A549 (cell line): ENCODE measurements at regions not wholly inside any gene's neighbourhood (a gene's known extent, or its start where the extent isn't known, plus 50 kb on each side); places are given as distances from the start of the nearest gene placed in this dataset.

Experiments used
- ATAC-seq, 2 experiments: fragments of 200-7000 bp in 1 of 2; fragments of >200 bp in 1 of 2; cut with Nextera tagmentation in 1 of 2; cut with Tn5 transposase in 1 of 2; 3 replicates each; pipeline versions ENCODE4 v1.8.0 to v1.9.1; 2018 to 2020; ENCODE audit warnings: mild to moderate bottlenecking in 1 of 2, moderate library complexity in 1 of 2
- CTCF ChIA-PET: fragments of 300-600 bp; sonication (Branson Sonifier 250); formaldehyde crosslinking; extraction: SDS; loops from one replicate; lab custom pipeline; 2021; ENCODE audit warnings: antibody characterized with exemption, inconsistent platforms; lab: Yijun Ruan, JAX
- POLR2A ChIA-PET: fragments of 350-600 bp; formaldehyde crosslinking; extraction: SDS; loops from one replicate; lab custom pipeline; 2021; ENCODE audit warnings: antibody characterized with exemption, inconsistent platforms; lab: Yijun Ruan, JAX
- DNase-seq, 2 experiments: peaks; one replicate each; pipeline versions ENCODE4 v3.0.0 to v3.0.0-alpha.2; 2011 to 2016; ENCODE audit warnings: low read depth in 1 of 2, low spot score in 1 of 2
- FAIRE-seq: peaks from 2 replicates; lab custom pipeline; 2011; peaks lifted over from hg19 to GRCh38; lab: Jason Lieb, UNC
- H3K27ac ChIP-seq, 2 experiments: fragments of >200 bp; sonication (Bioruptor Twin); formaldehyde crosslinking; 3 replicates each; pipeline ENCODE4 v1.5.1; 2016 to 2017
- H3K4me1 ChIP-seq: fragments of >200 bp; sonication (Bioruptor Twin); formaldehyde crosslinking; 3 replicates; pipeline ENCODE4 v1.6.1; 2016
- H3K4me2 ChIP-seq: fragments of >200 bp; sonication (Bioruptor Twin); formaldehyde crosslinking; 3 replicates; pipeline ENCODE4 v1.6.1; 2016
- H3K4me3 ChIP-seq: fragments of >200 bp; sonication (Bioruptor Twin); formaldehyde crosslinking; 3 replicates; pipeline ENCODE4 v1.5.1; 2016
- H3K9me3 ChIP-seq: fragments of >200 bp; sonication (Bioruptor Twin); formaldehyde crosslinking; 3 replicates; pipeline ENCODE4 v1.6.1; 2016
- CBX8 ChIP-seq: fragments of 200-600 bp; sonication (generic); IDR thresholded peaks from 2 replicates; pipeline ENCODE4 v1.6.1; 2016
- CEBPB ChIP-seq, 2 experiments: fragments of >200 bp in 1 of 2; sonication (Bioruptor Twin) in 1 of 2; formaldehyde crosslinking in 1 of 2; IDR thresholded peaks; 2 replicates each; pipeline ENCODE4 v1.6.1; 2012 to 2016
- CHD2 ChIP-seq: fragments of 150-350 bp; IDR thresholded peaks from 2 replicates; pipeline ENCODE4 v1.6.1; 2014; ENCODE audit warnings: low read length; ENCODE audit not compliant: partially characterized antibody
- CHD4 ChIP-seq: fragments of 200-600 bp; sonication (generic); IDR thresholded peaks from 2 replicates; pipeline ENCODE4 v1.6.1; 2016; ENCODE audit warnings: antibody characterized with exemption, mild to moderate bottlenecking, borderline replicate concordance
- EHF ChIP-seq: fragments of 250-450 bp; sonication (Bioruptor Pico); IDR thresholded peaks from 2 replicates; pipeline ENCODE4 v1.5.0; 2020; ENCODE audit warnings: mild to moderate bottlenecking
- EHMT2 ChIP-seq: fragments of 200-600 bp; sonication (generic); IDR thresholded peaks from 2 replicates; pipeline ENCODE4 v1.6.1; 2016; ENCODE audit warnings: antibody characterized with exemption, low read depth, mild to moderate bottlenecking, moderate library complexity
- HES2 ChIP-seq: fragments of >200 bp; sonication (Bioruptor Twin); formaldehyde crosslinking; IDR thresholded peaks from 2 replicates; pipeline ENCODE4 v1.6.1; 2016
- HMGXB4 ChIP-seq: fragments of 250-450 bp; sonication (Bioruptor Pico); IDR thresholded peaks from 2 replicates; pipeline ENCODE4 v1.5.0; 2021; ENCODE audit warnings: mild to moderate bottlenecking, moderate library complexity, borderline replicate concordance
- HOXB5 ChIP-seq: fragments of 250-450 bp; sonication (Bioruptor Pico); IDR thresholded peaks from 2 replicates; pipeline ENCODE4 v1.5.0; 2020; ENCODE audit warnings: mild to moderate bottlenecking, moderate library complexity
- JUN ChIP-seq, 2 experiments: fragments of >200 bp; sonication (Bioruptor Twin); formaldehyde crosslinking; IDR thresholded peaks; 2 replicates in 1 of 2; 3 replicates in 1 of 2; pipeline ENCODE4 v1.6.1; 2016 to 2017
- JUNB ChIP-seq: fragments of >200 bp; sonication (Bioruptor Twin); formaldehyde crosslinking; IDR thresholded peaks from 2 replicates; pipeline ENCODE4 v1.6.1; 2016
- KDM5A ChIP-seq: fragments of 200-600 bp; sonication (generic); IDR thresholded peaks from 2 replicates; pipeline ENCODE4 v1.6.1; 2016; ENCODE audit warnings: antibody characterized with exemption, mild to moderate bottlenecking
- MAFK ChIP-seq: fragments of 450-650 bp; IDR thresholded peaks from 2 replicates; pipeline ENCODE4 v1.6.1; 2014; ENCODE audit not compliant: partially characterized antibody
- MAZ ChIP-seq: fragments of 150-350 bp; IDR thresholded peaks from 2 replicates; pipeline ENCODE4 v1.6.1; 2014; ENCODE audit warnings: antibody characterized with exemption, low read depth, low read length, borderline replicate concordance
- NPAS2 ChIP-seq: fragments of 250-450 bp; sonication (Bioruptor Pico); IDR thresholded peaks from 2 replicates; pipeline ENCODE4 v1.8.0; 2022; ENCODE audit warnings: mild to moderate bottlenecking, moderate library complexity, borderline replicate concordance
- PHF8 ChIP-seq: fragments of 200-600 bp; sonication (generic); IDR thresholded peaks from 2 replicates; pipeline ENCODE4 v1.6.1; 2016; ENCODE audit warnings: low read depth, mild to moderate bottlenecking, antibody characterized with exemption, moderate library complexity, borderline replicate concordance
- POLR2A ChIP-seq: IDR thresholded peaks from 2 replicates; pipeline ENCODE4 v1.6.1; 2012; ENCODE audit warnings: mild to moderate bottlenecking, low read length
- POLR2AphosphoS2 ChIP-seq: conservative IDR thresholded peaks from 2 replicates; pipeline ENCODE4 v1.6.1; 2012; ENCODE audit warnings: low read length, improper control_type of control experiment, inconsistent platforms
- RCOR1 ChIP-seq: fragments of 150-350 bp; IDR thresholded peaks from 2 replicates; pipeline ENCODE4 v1.6.1; 2014; ENCODE audit warnings: antibody characterized with exemption, low read length, low read depth
- RFX5 ChIP-seq: fragments of 450-650 bp; IDR thresholded peaks from 2 replicates; pipeline ENCODE4 v1.7.1; 2014; ENCODE audit warnings: antibody characterized with exemption, mild to moderate bottlenecking, moderate library complexity
- RNF2 ChIP-seq: fragments of 200-600 bp; sonication (generic); IDR thresholded peaks from 2 replicates; pipeline ENCODE4 v1.6.1; 2016; ENCODE audit warnings: low read depth, mild to moderate bottlenecking, antibody characterized with exemption, moderate library complexity, borderline replicate concordance
- SMC3 ChIP-seq: fragments of >200 bp; sonication (Bioruptor Twin); formaldehyde crosslinking; IDR thresholded peaks from 3 replicates; pipeline ENCODE4 v1.6.1; 2018; ENCODE audit warnings: inconsistent platforms
- SREBF2 ChIP-seq: fragments of 450-650 bp; IDR thresholded peaks from 2 replicates; pipeline ENCODE4 v1.6.1; 2014; ENCODE audit warnings: mild to moderate bottlenecking, moderate library complexity
- TFCP2L1 ChIP-seq: fragments of 250-450 bp; sonication (Bioruptor Pico); IDR thresholded peaks from 2 replicates; pipeline ENCODE4 v1.5.0; 2021; ENCODE audit warnings: mild to moderate bottlenecking
- TP53 ChIP-seq: fragments of 250-450 bp; sonication (Bioruptor Pico); IDR thresholded peaks from 2 replicates; pipeline ENCODE4 v1.5.0; 2021; ENCODE audit warnings: mild to moderate bottlenecking, moderate library complexity
- USF2 ChIP-seq: fragments of 450-650 bp; IDR thresholded peaks from 2 replicates; pipeline ENCODE4 v1.6.1; 2014; ENCODE audit warnings: antibody characterized with exemption
- ZC3H11A ChIP-seq: fragments of 450-650 bp; IDR thresholded peaks from 2 replicates; pipeline ENCODE4 v1.6.1; 2014; ENCODE audit warnings: antibody characterized with exemption, mild to moderate bottlenecking
- ZNF302 ChIP-seq: fragments of 250-450 bp; sonication (Bioruptor Pico); IDR thresholded peaks from 2 replicates; pipeline ENCODE4 v1.9.0; 2021; ENCODE audit warnings: inconsistent platforms, mild to moderate bottlenecking, moderate library complexity
- WGBS: methylation state at CpG from one replicate; pipeline ENCODE4 v1.1.6; 2017; ENCODE audit errors: missing lambda C conversion rate; 5-methylcytosine and 5-hydroxymethylcytosine counted together

GRCh38 chr11:114909866-114910265, 231.5 kb downstream of the NXPE2 start:
- CTCF ChIA-PET: no interaction called here
- Histone ChIP-seq H3K9me3 (no peaks in the 10 kb centered on the region), H3K4me1 (no peaks in the 10 kb centered on the region), H3K4me3 (no peak overlapping the region), H3K27ac (no peak overlapping the region), H3K4me2 (no peak overlapping the region)
- DNase-seq (no peak), ATAC-seq (no peak), FAIRE-seq (no peak)
- POLR2A ChIA-PET: no interaction called here
- WGBS: 0% methylated on average over 2 of the region's 3 CpGs
- no peak for TF ChIP-seq ZC3H11A
- TF ChIP-seq RNF2: no peak
- TF ChIP-seq PHF8: no peak
- TF ChIP-seq HES2: no peak
- TF ChIP-seq CEBPB (IDR thresholded peaks at IDR 0.05): no peak
- TF ChIP-seq JUN (IDR thresholded peaks at IDR 0.05): no peak
- no peak for TF ChIP-seq TP53 (CRISPR knock-in tag)
- TF ChIP-seq HOXB5 (CRISPR knock-in tag): no peak
- no peak for TF ChIP-seq HMGXB4 (CRISPR knock-in tag)
- no peak for TF ChIP-seq KDM5A
- no peak for TF ChIP-seq EHF (CRISPR knock-in tag)
- TF ChIP-seq CHD4: no peak
- TF ChIP-seq, all 56 proteins: peak for 0

- DNase-seq (no peak), FAIRE-seq (no peak), ATAC-seq (no peak)
- TF ChIP-seq CHD2: no peak
- no peak for TF ChIP-seq CBX8
- no peak for TF ChIP-seq RFX5
- no peak for TF ChIP-seq POLR2AphosphoS2
- TF ChIP-seq JUNB: no peak
- TF ChIP-seq SREBF2: no peak
- TF ChIP-seq POLR2A: no peak
- TF ChIP-seq RCOR1: no peak
- no peak for TF ChIP-seq EHMT2
- TF ChIP-seq EHF (CRISPR knock-in tag): no peak
- H3K9me3 ChIP-seq: no peaks in the 10 kb centered on the region
- H3K27ac ChIP-seq: no peak overlapping the region
- ChIA-PET CTCF (no interaction called here), POLR2A (no interaction called here)
- H3K4me2 ChIP-seq: no peak overlapping the region
- H3K4me1 ChIP-seq: no peaks in the 10 kb centered on the region
- no peak overlapping the region for H3K4me3 ChIP-seq
- 5% methylated on average over 4 of the region's 4 CpGs for WGBS
These were observed 234.5 kb downstream of the NXPE2 start for GRCh38 chr11:114912826-114913225.

- CTCF ChIA-PET: no interaction called here
- Histone ChIP-seq H3K4me2 (no peak overlapping the region), H3K27ac (no peak overlapping the region), H3K4me1 (no peaks in the 10 kb centered on the region), H3K4me3 (no peak overlapping the region), H3K9me3 (no peaks in the 10 kb centered on the region)
- DNase-seq: no peak
- FAIRE-seq: no peak
- WGBS: no CpG with 5 or more reads among the region's 1 CpG
- ATAC-seq: no peak
- TF ChIP-seq USF2: no peak
- TF ChIP-seq MAFK: no peak
- TF ChIP-seq MAZ: no peak
- no peak for TF ChIP-seq ZNF302
- no peak for TF ChIP-seq CHD2
- TF ChIP-seq TFCP2L1: no peak
- no peak for TF ChIP-seq SMC3
- TF ChIP-seq NPAS2: no peak
- no peak for TF ChIP-seq PHF8
- POLR2A ChIA-PET: no interaction called here
These were observed 236.1 kb downstream of the NXPE2 start for GRCh38 chr11:114914231-114915005.
